RWPE1 (cell line): ENCODE measurements at regions not wholly inside any gene's neighbourhood (a gene's known extent, or its start where the extent isn't known, plus 50 kb on each side); places are given as distances from the start of the nearest gene placed in this dataset.

Experiments used
- CTCF ChIA-PET: fragments of 350-600 bp; sonication (Branson Sonifier 250); formaldehyde crosslinking; extraction: SDS; loops from one replicate; lab custom pipeline; 2021; lab: Yijun Ruan, JAX
- POLR2A ChIA-PET: fragments of 400-600 bp; formaldehyde crosslinking; extraction: SDS; loops from one replicate; lab custom pipeline; 2020; ENCODE audit warnings: antibody characterized with exemption; ENCODE audit not compliant: low non-redundant PET; lab: Yijun Ruan, JAX
- DNase-seq: peaks from one replicate; pipeline ENCODE4 v3.0.0; 2012; ENCODE audit warnings: low spot score
- H3K27ac ChIP-seq: fragments of 450-650 bp; 2 replicates; pipeline ENCODE4 v1.5.1; 2017
- TF ChIP-seq, protein P1 (sequence below): fragments of 450-650 bp; conservative IDR thresholded peaks from 2 replicates; pipeline ENCODE4 v1.5.1; 2017; ENCODE audit warnings: low read depth, mild to moderate bottlenecking

DNA sequence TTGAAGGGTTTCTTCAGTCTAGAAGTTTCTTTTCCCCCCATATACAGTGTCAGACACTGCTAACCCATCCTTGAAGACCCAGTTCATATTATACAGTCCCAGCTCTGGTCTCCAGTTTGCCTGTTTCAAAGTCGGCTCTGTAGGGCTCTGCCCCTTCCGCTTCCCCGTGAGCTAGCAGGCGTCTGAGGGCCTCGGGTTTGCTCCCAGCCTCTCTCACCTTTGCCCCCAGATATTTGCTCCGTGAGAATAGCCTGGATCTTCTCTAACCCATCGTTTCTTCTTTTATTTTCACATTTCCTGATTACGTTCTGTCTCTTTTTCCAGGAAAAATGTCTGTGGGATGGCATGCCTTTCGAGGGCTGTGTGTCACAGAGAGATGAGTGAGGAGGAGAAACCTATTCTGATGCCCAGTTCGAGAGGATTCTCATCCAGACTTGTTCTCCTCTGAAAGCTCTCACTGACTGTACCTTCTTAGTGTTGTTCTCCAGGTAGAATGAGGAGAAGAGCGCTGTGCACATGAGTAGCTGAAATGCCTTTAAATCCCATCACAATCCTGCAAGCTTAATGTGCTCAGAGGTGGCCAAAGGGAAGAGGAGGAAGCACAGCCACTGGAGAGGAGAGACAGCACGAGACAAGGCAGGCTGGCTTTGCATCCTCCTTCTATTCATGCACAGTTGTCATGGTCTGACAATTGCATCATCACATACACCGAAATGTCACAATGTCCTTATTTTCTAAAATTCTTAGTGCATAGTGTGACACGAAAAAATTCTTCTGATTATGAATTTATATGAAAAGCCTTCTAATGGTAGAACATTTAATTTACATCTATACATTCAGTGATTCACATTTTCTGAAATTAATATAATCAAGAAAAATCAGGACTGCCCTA lies 171.1 kb downstream of the FOXA2 start:
- no peak overlapping the region for H3K27ac ChIP-seq
- no peak for DNase-seq
- POLR2A ChIA-PET = no interaction called here
- TF ChIP-seq, protein P1, sequence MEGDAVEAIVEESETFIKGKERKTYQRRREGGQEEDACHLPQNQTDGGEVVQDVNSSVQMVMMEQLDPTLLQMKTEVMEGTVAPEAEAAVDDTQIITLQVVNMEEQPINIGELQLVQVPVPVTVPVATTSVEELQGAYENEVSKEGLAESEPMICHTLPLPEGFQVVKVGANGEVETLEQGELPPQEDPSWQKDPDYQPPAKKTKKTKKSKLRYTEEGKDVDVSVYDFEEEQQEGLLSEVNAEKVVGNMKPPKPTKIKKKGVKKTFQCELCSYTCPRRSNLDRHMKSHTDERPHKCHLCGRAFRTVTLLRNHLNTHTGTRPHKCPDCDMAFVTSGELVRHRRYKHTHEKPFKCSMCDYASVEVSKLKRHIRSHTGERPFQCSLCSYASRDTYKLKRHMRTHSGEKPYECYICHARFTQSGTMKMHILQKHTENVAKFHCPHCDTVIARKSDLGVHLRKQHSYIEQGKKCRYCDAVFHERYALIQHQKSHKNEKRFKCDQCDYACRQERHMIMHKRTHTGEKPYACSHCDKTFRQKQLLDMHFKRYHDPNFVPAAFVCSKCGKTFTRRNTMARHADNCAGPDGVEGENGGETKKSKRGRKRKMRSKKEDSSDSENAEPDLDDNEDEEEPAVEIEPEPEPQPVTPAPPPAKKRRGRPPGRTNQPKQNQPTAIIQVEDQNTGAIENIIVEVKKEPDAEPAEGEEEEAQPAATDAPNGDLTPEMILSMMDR = no peak
- CTCF ChIA-PET = no interaction called here

- no peak for DNase-seq
Observed at GRCh38 chr20:22411627-22412450, 172.5 kb downstream of the FOXA2 start.

GRCh38 chr20:22411286-22411626 lies 173.1 kb downstream of the FOXA2 start:
- CTCF ChIA-PET = no interaction called here
- no peak for DNase-seq
- no peak overlapping the region for H3K27ac ChIP-seq
- POLR2A ChIA-PET = no interaction called here
- TF ChIP-seq, protein P1 = no peak

More at GRCh38 chr20:22411627-22412450, 172.5 kb downstream of the FOXA2 start:
- ChIA-PET POLR2A (no interaction called here), CTCF (no interaction called here)
- H3K27ac ChIP-seq = no peak overlapping the region
- TF ChIP-seq, protein P1 = no peak

GRCh38 chr20:22410556-22411130 lies 173.7 kb downstream of the FOXA2 start:
- POLR2A ChIA-PET = no interaction called here
- TF ChIP-seq, protein P1 = no peak
- CTCF ChIA-PET = no interaction called here
- no peak for DNase-seq
- no peak overlapping the region for H3K27ac ChIP-seq

DNA sequence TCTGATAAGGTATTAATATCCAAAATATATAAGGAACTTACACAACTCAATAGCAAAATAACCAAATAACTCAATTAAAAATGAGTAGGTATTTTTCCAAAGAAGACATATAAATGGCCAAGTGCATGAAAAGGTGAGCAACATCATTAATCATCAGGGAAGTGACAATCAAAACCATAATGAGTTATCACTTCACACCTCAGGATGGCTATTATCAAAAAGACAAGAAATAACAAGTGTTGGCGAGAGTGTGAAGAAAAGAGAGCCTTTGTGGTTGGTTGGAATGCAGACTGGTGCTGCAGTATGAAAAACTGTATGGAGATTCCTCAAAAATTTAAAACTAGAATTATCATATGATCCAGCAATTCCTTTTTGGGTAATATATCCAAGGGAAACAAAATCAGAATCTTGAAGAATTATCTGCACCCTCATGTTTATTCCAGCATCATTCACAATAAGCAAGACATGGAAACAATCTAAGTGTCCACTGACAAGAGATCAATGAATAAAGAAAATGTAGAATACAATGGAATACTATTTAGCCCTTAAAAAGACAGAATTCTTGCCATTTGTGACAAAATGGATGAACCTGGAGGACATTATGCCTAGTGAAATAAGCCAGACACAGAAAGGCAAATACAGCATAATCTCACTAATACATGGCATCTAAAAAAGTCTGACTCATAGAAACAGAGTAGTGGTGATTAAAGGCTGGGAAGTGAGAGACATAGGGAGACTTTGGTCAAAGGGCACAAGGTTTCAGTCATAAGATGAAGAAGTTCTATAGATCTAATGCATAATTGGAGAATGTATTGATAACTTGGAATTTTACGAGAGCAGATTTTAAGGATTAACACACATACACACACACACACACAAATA lies 175.6 kb downstream of the FOXA2 start:
- POLR2A ChIA-PET = no interaction called here
- CTCF ChIA-PET = no interaction called here

More for the DNA sequence above, 175.6 kb downstream of the FOXA2 start:
- no peak overlapping the region for H3K27ac ChIP-seq
- no peak for DNase-seq
- TF ChIP-seq, protein P1 = no peak
